Psoas muscle (tissue), 7 donors: ENCODE measurements at regions not wholly inside any gene's neighbourhood (a gene's known extent, or its start where the extent isn't known, plus 50 kb on each side); places are given as distances from the start of the nearest gene placed in this dataset.

Experiments
- ATAC-seq, 4 donors: fragments of 200-7000 bp; cut with Tn5 transposase; one replicate each; pipeline ENCODE4 v1.9.1; 2020; ENCODE audit warnings: moderate library complexity in 3 of 4, mild to moderate bottlenecking in 2 of 4
- DNase-seq, 2 donors: peaks; one replicate each; pipeline ENCODE4 v3.0.0-alpha.2; 2020
- H3K27ac ChIP-seq: fragments of 200-600 bp; one replicate; pipeline ENCODE4 v1.8.0; 2022
- H3K27me3 ChIP-seq, 3 donors: fragments of 200-600 bp in 1 of 3; one replicate each; pipeline versions ENCODE4 v1.6.1 to v1.8.0; 2013 to 2022; ENCODE audit warnings: low read length in 2 of 3, mild to moderate bottlenecking in 2 of 3, moderate library complexity in 1 of 3; ENCODE audit not compliant: insufficient read depth in 3 of 3
- H3K36me3 ChIP-seq, 2 donors: fragments of 200-600 bp in 1 of 2; one replicate each; pipeline versions ENCODE4 v1.6.1 to v1.8.0; 2013 to 2022; ENCODE audit warnings: low read depth in 1 of 2, mild to moderate bottlenecking in 1 of 2, moderate library complexity in 1 of 2; ENCODE audit not compliant: insufficient read depth in 1 of 2
- H3K4me1 ChIP-seq: fragments of 200-600 bp; one replicate; pipeline ENCODE4 v1.8.0; 2022
- H3K4me3 ChIP-seq: fragments of 200-600 bp; one replicate; pipeline ENCODE4 v1.8.0; 2022; ENCODE audit warnings: mild to moderate bottlenecking
- H3K9me3 ChIP-seq: fragments of 200-600 bp; one replicate; pipeline ENCODE4 v1.8.0; 2022
- CTCF ChIP-seq: fragments of 200-600 bp; IDR thresholded peaks from one replicate; pipeline ENCODE4 v1.8.0; 2022; ENCODE audit warnings: antibody characterized with exemption
- WGBS, 3 donors: extraction: QIAGEN DNeasy Blood & Tissue Kit; methylation state at CpG; one replicate each; pipeline versions ENCODE4 v1.1.6 to v1.1.7; 2013; 5-methylcytosine and 5-hydroxymethylcytosine counted together
- intact Hi-C, 2 donors: fragments of 100-400 bp; cut with DNase I; formaldehyde crosslinking; loops; one replicate each; pipeline versions ENCODE4 v1.11.0 to v1.14.2; 2022
- donor health status: healthy with polysubstance abuse.
- donor health status: DM: no; HTN: no; CAD: no; lungs with moderate emphysema.
- donor health status: Bipolar disorder and iron deficiency.
- donor health status: healthy.
- donor health status: DM: yes; HTN: yes; CAD: no.
- donor health status: DM: no; HTN: no; CAD: no.
- donor health status: DM: yes; HTN: yes; CAD: no.

DNA sequence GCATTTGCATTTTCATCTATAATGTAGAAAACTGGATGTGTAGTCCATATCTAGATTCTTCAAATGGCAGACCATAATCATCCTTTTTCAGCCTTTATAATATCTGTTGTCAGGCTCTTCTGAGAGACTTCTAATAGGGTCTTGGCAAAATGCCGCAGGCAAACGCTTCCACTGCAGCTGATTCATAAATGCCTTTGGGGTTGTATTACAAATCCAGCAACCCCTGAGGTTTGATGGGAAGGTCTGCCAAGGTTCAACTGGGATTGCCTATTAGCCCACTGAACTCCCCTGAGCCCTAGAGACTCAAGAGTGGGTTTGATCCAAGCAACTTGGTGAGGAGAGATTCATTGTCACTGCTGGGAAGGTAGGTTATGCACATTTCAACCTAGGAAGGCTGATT, 365.2 kb upstream of the POU3F2 start:
- H3K4me3 ChIP-seq: no peak overlapping the region
- no peak for TF ChIP-seq CTCF
- no peak for ATAC-seq
- no peaks in the 10 kb centered on the region for H3K27me3 ChIP-seq
- no peak for DNase-seq
- 20 to 36% (median 29%) methylated on average over 2 of the region's 2 CpGs for WGBS, 3 donors
- no peak overlapping the region for H3K27ac ChIP-seq
- no peaks in the 10 kb centered on the region for H3K9me3 ChIP-seq
- intact Hi-C loops: no loop called here
- H3K4me1 ChIP-seq: no peaks in the 10 kb centered on the region
- no peaks in the 10 kb centered on the region for H3K36me3 ChIP-seq

DNA sequence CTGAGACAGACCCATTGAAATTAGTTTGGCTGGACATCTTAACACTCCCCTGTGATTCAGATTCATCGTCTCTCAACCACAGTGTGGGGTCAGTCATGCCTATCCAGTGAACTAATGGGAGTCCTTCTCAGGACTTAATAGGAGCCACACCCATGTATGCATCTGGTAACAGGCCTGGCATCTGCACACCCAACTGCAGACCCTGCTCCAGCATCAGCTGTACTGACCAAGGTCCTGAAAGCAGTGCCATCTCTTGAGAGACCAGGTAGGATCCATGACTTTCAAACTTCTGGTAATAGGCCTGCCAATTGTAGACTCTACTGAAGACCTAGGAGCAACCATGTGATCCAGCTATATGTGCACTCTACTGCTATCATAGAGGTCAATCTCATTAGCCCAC, 363.6 kb upstream of the POU3F2 start:
- intact Hi-C loops: no loop called here
- no peaks in the 10 kb centered on the region for H3K4me1 ChIP-seq
- DNase-seq: no peak
- H3K27ac ChIP-seq: no peak overlapping the region
- no peak overlapping the region for H3K4me3 ChIP-seq
- no peak for TF ChIP-seq CTCF
- H3K9me3 ChIP-seq: no peaks in the 10 kb centered on the region
- no peaks in the 10 kb centered on the region for H3K36me3 ChIP-seq
- H3K27me3 ChIP-seq: no peaks in the 10 kb centered on the region
- WGBS, 3 donors: 24 to 44% (median 28%) methylated on average over 1 of the region's 1 CpG
- ATAC-seq: no peak

- H3K27ac ChIP-seq: no peak overlapping the region
- no peaks in the 10 kb centered on the region for H3K9me3 ChIP-seq
- H3K4me1 ChIP-seq: no peaks in the 10 kb centered on the region
- no peaks in the 10 kb centered on the region for H3K27me3 ChIP-seq
- intact Hi-C loops: no loop called here
- no peaks in the 10 kb centered on the region for H3K36me3 ChIP-seq
- TF ChIP-seq CTCF: no peak
- ATAC-seq (no peak), DNase-seq (no peak)
- no peak overlapping the region for H3K4me3 ChIP-seq
Measured at GRCh38 chr6:98471444-98471843, 362.9 kb upstream of the POU3F2 start.

DNA sequence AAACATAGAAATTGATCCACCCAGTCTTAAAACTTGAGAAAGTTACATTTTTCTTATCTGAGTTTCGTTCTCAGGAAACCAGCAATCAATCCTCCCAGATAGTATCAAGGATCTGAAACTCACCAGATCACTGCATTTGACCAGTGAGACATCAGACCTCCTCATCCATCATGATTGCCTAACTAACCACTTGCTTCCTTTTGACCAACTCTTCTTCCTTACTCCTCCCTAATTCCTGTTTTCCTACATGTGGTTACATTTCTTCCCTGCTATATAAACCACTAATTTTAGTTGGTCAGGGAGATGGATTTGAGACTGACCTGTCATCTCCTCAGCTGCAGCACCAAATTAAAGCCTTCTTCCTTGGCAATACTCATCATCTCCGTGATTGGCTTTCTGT, 357.1 kb upstream of the POU3F2 start:
- no peaks in the 10 kb centered on the region for H3K4me1 ChIP-seq
- TF ChIP-seq CTCF: no peak
- no peaks in the 10 kb centered on the region for H3K36me3 ChIP-seq
- WGBS, 3 donors: 65 to 73% (median 67%) methylated on average over 2 of the region's 2 CpGs
- H3K9me3 ChIP-seq: no peaks in the 10 kb centered on the region
- H3K27ac ChIP-seq: no peak overlapping the region
- intact Hi-C loops: no loop called here
- no peak overlapping the region for H3K4me3 ChIP-seq
- ATAC-seq (no peak), DNase-seq (no peak)
- H3K27me3 ChIP-seq: no peaks in the 10 kb centered on the region

DNA sequence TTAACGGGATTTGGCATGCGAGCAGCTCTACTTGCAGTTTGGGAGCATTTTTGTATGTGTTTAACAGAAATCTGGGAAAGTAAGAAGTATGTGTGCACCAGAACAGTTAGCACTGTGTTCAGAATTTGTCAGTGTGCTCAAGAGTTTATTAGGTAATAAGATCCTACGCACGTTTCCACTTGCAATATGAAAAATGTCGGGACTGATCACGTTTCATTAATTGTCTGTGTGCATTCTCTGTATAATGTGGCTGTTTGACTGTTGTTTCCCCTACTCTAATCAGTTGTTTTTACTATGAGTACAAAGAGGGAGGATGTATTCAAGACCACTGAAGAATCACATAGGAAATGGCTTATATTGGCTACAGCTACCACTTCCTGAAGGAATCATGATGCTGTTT, 349.7 kb upstream of the POU3F2 start:
- intact Hi-C loops: no loop called here
- Histone ChIP-seq H3K4me3 (no peak overlapping the region), H3K36me3 (no peaks in the 10 kb centered on the region), H3K9me3 (no peaks in the 10 kb centered on the region), H3K27ac (no peak overlapping the region), H3K27me3 (no peaks in the 10 kb centered on the region), H3K4me1 (no peaks in the 10 kb centered on the region)
- no peak for DNase-seq
- no peak for ATAC-seq
- 25 to 32% (median 30%) methylated on average over 6 of the region's 6 CpGs for WGBS, 3 donors
- TF ChIP-seq CTCF: no peak
